GM19467 (cell line): ENCODE measurements at regions not wholly inside any gene's neighbourhood (a gene's known extent, or its start where the extent isn't known, plus 50 kb on each side); places are given as distances from the start of the nearest gene placed in this dataset.
"Not testable (repeated sequence)": the region's sequence is repeated elsewhere in the genome, so short reads cannot be mapped to it uniquely, and the experiment has no call there.

Experiments
- ATAC-seq: cut with Tn5 transposase; IDR thresholded peaks from one replicate; pipeline ENCODE4 v1.9.1; 2021; ENCODE audit warnings: mild to moderate bottlenecking, moderate library complexity; ENCODE audit not compliant: unreplicated experiment

GRCh38 chr11:27244900-27245299 lies 118.1 kb downstream of the CCDC34 start:
- no peak for ATAC-seq

GRCh38 chr11:27242591-27242990 lies 120.4 kb downstream of the CCDC34 start:
- ATAC-seq = no peak

- no peak for ATAC-seq
These were observed 121.5 kb downstream of the CCDC34 start for GRCh38 chr11:27241311-27242122.

- no peak for ATAC-seq
These were observed 123.6 kb downstream of the CCDC34 start for GRCh38 chr11:27239305-27239942.

GRCh38 chr11:27238811-27239210 lies 124.2 kb downstream of the CCDC34 start:
- no peak for ATAC-seq

- ATAC-seq = no peak
These were observed 125.4 kb downstream of the CCDC34 start for GRCh38 chr11:27237643-27238042.

- no peak for ATAC-seq
These were observed 128.1 kb downstream of the CCDC34 start for GRCh38 chr11:27234961-27235360.

GRCh38 chr11:27234043-27234668 lies 128.9 kb downstream of the CCDC34 start:
- ATAC-seq = peak; percentile 90

GRCh38 chr11:27233654-27234042 lies 129.4 kb downstream of the CCDC34 start:
- peak; percentile 1 for ATAC-seq

- no peak for ATAC-seq
These were observed 131.5 kb downstream of the CCDC34 start for GRCh38 chr11:27231530-27231929.

- ATAC-seq = no peak
These were observed 132.8 kb downstream of the CCDC34 start for GRCh38 chr11:27230192-27230572.

- ATAC-seq = no peak
These were observed 133.4 kb downstream of the CCDC34 start for GRCh38 chr11:27229511-27230191.

GRCh38 chr11:27228906-27229290 lies 134.1 kb downstream of the CCDC34 start:
- no peak for ATAC-seq

GRCh38 chr11:27228232-27228905 lies 134.6 kb downstream of the CCDC34 start:
- no peak for ATAC-seq

- no peak for ATAC-seq
These were observed 135.3 kb downstream of the CCDC34 start for GRCh38 chr11:27227736-27228135.

- ATAC-seq = not testable (repeated sequence)
These were observed 143.5 kb downstream of the CCDC34 start for GRCh38 chr11:27219487-27220039.

- ATAC-seq = no peak
These were observed 144.5 kb downstream of the CCDC34 start for GRCh38 chr11:27218421-27219038.

GRCh38 chr11:27217948-27218420 lies 145.0 kb downstream of the CCDC34 start:
- no peak for ATAC-seq

- no peak for ATAC-seq
These were observed 145.5 kb downstream of the CCDC34 start for GRCh38 chr11:27217496-27217895.
